ENCODE measurements at regions not wholly inside any gene's neighbourhood (a gene's known extent, or its start where the extent isn't known, plus 50 kb on each side); places are given as distances from the start of the nearest gene placed in this dataset.
A peak's percentile ranks its signal among the peaks of the same experiment; 100 is the strongest.

DNA sequence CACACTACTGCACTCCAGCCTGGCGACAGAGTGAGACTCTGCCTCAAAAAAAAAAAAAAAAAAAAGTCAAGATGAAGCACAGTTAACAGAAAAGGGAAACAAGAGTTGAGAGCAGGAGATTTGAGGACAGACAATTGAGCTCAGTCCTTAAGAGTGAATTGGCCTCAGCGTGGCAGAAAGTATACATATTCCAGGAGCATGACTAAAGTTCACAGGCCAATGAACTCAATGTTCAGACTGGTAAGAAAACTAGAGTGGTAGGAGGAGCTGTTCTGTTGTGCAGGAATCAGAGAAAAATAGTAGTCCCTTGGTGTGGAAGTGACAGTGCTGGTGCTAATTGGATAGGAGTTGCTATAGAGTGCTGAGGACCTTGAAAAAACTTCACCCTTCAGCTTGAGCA is 60.0 kb downstream of the NRN1 start:
- TF ChIP-seq, protein P1, sequence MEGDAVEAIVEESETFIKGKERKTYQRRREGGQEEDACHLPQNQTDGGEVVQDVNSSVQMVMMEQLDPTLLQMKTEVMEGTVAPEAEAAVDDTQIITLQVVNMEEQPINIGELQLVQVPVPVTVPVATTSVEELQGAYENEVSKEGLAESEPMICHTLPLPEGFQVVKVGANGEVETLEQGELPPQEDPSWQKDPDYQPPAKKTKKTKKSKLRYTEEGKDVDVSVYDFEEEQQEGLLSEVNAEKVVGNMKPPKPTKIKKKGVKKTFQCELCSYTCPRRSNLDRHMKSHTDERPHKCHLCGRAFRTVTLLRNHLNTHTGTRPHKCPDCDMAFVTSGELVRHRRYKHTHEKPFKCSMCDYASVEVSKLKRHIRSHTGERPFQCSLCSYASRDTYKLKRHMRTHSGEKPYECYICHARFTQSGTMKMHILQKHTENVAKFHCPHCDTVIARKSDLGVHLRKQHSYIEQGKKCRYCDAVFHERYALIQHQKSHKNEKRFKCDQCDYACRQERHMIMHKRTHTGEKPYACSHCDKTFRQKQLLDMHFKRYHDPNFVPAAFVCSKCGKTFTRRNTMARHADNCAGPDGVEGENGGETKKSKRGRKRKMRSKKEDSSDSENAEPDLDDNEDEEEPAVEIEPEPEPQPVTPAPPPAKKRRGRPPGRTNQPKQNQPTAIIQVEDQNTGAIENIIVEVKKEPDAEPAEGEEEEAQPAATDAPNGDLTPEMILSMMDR (IDR thresholded peaks at IDR 0.05; ENCODE audit: low read depth, low read length): no peak
- H3K36me3 ChIP-seq: no peaks in the 10 kb centered on the region
- H3K27ac ChIP-seq: no peak overlapping the region
- no peaks in the 10 kb centered on the region for H3K4me1 ChIP-seq (ENCODE audit: low read depth)
- H3K4me3 ChIP-seq: no peak overlapping the region
- H3K27me3 ChIP-seq: no peaks in the 10 kb centered on the region
- no peak for DNase-seq (ENCODE audit: low read depth in 1 of 2, low spot score in 1 of 2)
- no peaks in the 10 kb centered on the region for H3K9me3 ChIP-seq (ENCODE audit: low read depth)

DNA sequence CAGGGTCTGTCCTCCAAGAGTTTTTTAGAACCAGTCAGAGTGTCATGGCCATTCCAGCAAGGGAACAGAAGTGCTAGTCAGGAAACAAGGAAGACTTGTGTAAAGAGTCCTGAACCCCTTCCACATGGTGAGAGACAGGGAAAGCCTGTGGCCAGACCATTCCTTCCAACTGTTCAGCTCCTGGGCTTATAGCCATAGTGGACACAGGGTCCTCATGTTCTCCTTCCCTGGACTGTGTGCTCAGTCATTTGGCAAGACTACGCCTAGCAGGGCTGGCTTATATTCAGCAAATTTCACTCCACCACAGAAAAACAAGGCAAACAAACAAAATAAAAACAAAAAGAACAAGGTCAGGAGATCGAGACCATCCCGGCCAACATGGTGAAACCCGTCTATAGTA is 60.5 kb downstream of the NRN1 start:
- no peaks in the 10 kb centered on the region for H3K4me1 ChIP-seq (ENCODE audit: low read depth)
- H3K27ac ChIP-seq: no peak overlapping the region
- H3K4me3 ChIP-seq: no peak overlapping the region
- H3K36me3 ChIP-seq: no peaks in the 10 kb centered on the region
- no peaks in the 10 kb centered on the region for H3K27me3 ChIP-seq
- TF ChIP-seq, protein P1 (IDR thresholded peaks at IDR 0.05; ENCODE audit: low read depth, low read length): no peak
- no peak for DNase-seq (ENCODE audit: low read depth in 1 of 2, low spot score in 1 of 2)
- no peaks in the 10 kb centered on the region for H3K9me3 ChIP-seq (ENCODE audit: low read depth)

DNA sequence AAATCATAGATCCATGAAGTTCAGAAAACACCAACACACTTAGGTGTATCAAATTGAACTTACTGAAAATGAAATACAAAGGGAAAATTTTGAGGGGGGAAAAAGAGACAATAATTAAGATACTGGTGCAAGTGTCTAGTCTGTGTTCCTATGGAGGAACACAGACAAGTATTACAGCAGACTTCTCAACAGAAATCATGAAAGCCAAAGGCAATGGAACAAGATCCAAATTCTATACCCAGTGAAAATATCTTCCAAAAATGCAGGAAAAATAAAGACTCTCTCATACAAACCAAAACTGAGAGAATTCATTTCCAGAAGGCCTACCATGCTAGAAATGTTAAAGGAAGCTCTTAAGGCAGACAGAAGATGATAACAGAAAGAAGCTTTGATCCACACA is 63.1 kb downstream of the NRN1 start:
- Histone ChIP-seq H3K4me3 (no peak overlapping the region), H3K4me1 (ENCODE audit: low read depth) (no peaks in the 10 kb centered on the region), H3K27me3 (no peaks in the 10 kb centered on the region), H3K36me3 (no peaks in the 10 kb centered on the region), H3K27ac (no peak overlapping the region), H3K9me3 (ENCODE audit: low read depth) (no peaks in the 10 kb centered on the region)
- DNase-seq (ENCODE audit: low read depth in 1 of 2, low spot score in 1 of 2): no peak
- TF ChIP-seq, protein P1 (IDR thresholded peaks at IDR 0.05; ENCODE audit: low read depth, low read length): no peak

GRCh38 chr6:5942591-5942990 is 64.1 kb downstream of the NRN1 start:
- Histone ChIP-seq H3K27me3 (no peaks in the 10 kb centered on the region), H3K4me3 (no peak overlapping the region), H3K9me3 (ENCODE audit: low read depth) (no peaks in the 10 kb centered on the region), H3K4me1 (ENCODE audit: low read depth) (no peaks in the 10 kb centered on the region), H3K27ac (no peak overlapping the region), H3K36me3 (no peaks in the 10 kb centered on the region)
- DNase-seq (ENCODE audit: low read depth in 1 of 2, low spot score in 1 of 2): peak in 1 of 2 donors; percentile 7
- TF ChIP-seq, protein P1 (IDR thresholded peaks at IDR 0.05; ENCODE audit: low read depth, low read length): no peak

DNA sequence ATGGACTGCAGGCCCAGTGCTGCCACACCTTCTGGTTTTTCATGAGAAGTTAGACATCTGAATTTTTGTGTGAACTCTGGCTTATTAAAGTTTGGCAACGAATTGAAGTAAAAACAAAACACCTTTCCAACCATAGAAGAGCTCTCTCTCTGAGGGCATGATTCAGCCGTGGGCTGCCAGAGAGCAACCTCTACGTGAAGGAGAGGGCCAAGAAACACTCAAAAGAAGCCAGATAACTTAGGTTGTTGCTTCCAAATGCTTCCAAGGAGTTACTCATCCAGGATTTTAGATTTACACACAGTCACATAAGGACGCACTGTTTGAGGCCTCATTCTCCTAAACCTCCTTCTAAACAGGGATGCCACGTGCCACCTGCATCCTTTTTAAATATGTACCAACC is 65.5 kb downstream of the NRN1 start:
- Histone ChIP-seq H3K36me3 (no peaks in the 10 kb centered on the region), H3K27ac (no peak overlapping the region), H3K9me3 (ENCODE audit: low read depth) (no peaks in the 10 kb centered on the region), H3K4me3 (no peak overlapping the region), H3K27me3 (no peaks in the 10 kb centered on the region), H3K4me1 (ENCODE audit: low read depth) (no peaks in the 10 kb centered on the region)
- TF ChIP-seq, protein P1 (IDR thresholded peaks at IDR 0.05; ENCODE audit: low read depth, low read length): no peak
- DNase-seq (ENCODE audit: low read depth in 1 of 2, low spot score in 1 of 2): peak in 1 of 2 donors; percentile 36

- no peaks in the 10 kb centered on the region for H3K27me3 ChIP-seq
- no peaks in the 10 kb centered on the region for H3K36me3 ChIP-seq
- no peak overlapping the region for H3K27ac ChIP-seq
- no peak overlapping the region for H3K4me3 ChIP-seq
- no peaks in the 10 kb centered on the region for H3K4me1 ChIP-seq (ENCODE audit: low read depth)
- DNase-seq (ENCODE audit: low read depth in 1 of 2, low spot score in 1 of 2): no peak
- TF ChIP-seq, protein P1 (IDR thresholded peaks at IDR 0.05; ENCODE audit: low read depth, low read length): no peak
- H3K9me3 ChIP-seq (ENCODE audit: low read depth): no peaks in the 10 kb centered on the region
Observed at GRCh38 chr6:5938934-5939333, 67.8 kb downstream of the NRN1 start.
